Anterior cingulate cortex (tissue), 58 donors: ENCODE measurements at regions not wholly inside any gene's neighbourhood (a gene's known extent, or its start where the extent isn't known, plus 50 kb on each side); places are given as distances from the start of the nearest gene placed in this dataset.
A peak's percentile ranks its signal among the peaks of the same experiment; 100 is the strongest.

Experiments
- DNase-seq, 58 donors: peaks; one replicate each; lab custom pipeline; 2025; lab: John Stamatoyannopoulos, UW

DNA sequence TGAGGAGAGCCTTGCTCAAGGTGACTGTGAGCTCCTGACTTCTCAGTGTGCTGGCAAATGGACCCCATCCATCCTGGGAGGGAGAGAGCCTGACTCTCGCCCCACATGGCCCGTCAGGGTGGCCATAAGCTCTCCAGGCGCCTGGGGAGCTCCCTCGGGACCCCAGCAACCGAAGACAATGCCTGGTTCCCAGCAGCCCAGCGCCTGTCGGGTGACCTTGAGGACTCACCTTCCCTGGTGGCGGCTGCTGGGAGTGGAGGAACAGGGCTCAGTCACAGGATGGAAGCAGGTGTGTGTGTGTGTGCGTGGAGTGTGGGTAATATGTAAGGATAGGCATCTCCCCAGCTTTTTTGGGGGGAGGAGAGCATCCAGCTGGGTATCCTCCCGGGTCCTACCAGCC is 190.3 kb downstream of the MELK start:
- DNase-seq, result no peak

DNA sequence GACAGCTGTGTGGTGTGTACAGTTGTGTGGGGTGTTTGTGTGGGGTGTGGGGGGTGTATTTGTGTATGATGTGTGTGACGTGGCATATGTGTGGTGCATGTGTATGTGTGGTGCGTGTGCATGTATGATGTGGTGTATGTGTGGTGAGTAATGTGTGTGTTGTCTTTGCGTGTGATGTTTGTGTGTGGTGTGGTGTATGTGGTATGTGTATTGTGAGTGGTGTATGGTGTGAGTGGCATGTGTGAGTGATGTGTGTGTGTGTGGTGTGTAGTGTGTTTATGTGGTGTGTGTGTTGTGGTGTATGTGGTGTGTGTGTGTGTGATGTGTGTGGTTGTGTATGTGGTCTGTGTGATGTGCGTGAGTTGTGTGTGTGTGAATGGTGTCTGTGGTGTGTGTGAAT is 191.1 kb downstream of the MELK start:
- DNase-seq, result no peak

DNA sequence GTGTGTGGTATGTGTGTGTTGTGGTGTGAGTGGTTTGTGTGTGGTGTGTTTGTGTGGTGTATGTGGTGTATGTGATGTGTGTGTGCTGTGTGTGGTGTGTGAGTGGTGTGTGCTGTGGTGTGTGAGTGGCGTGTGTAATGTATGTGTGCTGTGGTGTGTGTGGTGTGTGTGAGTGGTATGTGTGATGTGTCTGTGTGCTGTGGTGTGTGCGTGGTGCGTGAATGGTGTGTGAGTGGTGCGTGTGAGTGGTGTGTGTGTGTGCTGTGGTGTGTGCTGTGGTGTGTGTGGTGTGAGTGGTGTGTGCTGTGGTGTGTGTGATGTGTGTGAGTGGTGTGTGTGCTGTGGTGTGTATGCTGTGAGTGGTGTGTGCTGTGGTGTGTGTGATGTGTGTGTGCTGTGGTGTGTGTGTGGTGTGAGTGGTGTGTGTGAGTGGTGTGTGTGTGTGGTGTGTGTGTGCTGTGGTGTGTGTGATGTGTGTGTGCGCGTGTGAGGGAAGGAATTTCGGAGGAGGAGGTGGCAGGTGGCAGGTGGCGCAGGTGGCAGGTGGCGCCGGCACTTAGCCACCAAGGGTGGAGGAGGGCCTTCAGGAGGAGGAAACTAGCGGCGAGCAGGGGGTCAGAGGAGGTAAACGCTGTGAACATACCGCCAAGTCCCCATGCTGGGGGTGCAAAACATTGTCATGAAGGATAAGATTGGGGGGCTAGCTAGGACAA is 191.8 kb downstream of the MELK start:
- no peak for DNase-seq

DNA sequence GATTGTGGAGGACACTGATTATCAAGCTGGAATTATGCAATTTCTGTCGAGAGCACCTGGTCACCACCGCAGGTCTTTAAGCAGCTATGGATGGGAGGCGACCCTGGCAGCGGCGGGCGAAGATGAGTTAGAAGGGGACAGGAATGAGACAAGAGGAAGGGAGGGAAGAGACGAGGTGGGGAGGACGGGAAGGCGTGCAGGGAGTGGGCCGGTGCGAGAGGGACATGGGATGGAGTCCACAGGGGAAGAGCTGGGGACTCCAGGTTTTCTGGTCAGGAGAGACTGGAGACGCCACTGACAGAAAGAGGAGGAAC is 192.3 kb downstream of the MELK start:
- DNase-seq, result no peak

DNA sequence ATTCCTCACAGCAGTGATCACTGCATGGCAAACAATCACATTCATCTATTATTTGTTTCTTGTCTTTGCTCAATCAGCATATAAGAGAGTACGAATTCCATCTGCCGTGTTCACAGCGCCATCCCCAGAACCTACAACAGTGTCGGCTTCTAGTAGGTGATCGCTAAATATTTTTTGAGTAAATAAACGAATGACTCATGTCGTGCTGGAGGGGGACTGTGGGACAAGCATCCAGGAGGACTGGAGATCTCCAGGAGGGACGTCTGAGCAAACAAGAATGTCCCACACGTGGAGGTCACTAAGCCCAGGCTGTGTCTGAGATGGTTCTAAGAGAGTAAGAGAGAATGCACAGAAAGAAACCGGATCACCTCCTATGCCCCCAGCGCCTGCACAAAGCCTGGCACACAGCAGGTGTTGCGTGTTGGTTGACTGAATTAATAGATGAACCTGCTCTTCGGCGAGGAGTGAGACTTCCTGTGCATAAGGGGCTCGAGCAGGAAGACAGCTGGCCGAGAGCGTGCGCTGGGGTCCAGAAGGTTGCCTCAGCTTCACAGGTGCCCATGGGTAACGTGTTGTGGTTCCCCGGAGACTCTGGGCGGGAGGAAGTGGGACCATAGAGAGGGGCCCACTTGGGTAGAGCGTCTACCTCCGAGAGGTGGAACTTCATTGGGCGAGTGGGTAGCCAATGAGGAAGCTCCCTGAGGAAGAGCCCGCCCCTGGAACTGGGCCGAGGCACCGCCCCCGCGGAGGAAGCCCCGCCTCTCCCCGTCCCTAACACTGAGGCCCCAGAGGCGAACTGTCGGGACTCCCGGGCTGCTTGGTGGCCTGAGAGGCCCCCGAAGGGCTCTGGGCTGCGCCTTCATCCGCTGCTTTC is 193.0 kb downstream of the MELK start:
- peak; percentile 19 to 93 (median 76) for DNase-seq

DNA sequence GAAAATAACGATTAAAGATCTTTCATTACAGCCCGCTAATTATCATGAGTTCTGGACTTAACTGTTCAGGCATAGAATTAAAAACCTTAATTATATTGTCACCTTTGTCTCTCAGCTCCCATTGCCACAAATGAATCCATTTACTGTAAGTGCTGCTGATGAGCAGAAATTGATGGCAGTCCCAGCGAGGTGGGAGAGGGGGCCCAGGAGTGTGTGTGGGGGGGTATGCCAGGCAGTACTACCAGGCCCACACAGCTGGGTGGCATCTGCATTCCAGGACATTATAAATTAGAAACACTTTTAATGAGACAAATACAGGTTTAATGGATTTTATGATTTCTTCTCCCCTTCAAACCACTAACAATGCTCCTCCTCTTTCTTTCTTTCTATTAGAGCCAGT is 196.0 kb downstream of the MELK start:
- DNase-seq, result no peak

DNA sequence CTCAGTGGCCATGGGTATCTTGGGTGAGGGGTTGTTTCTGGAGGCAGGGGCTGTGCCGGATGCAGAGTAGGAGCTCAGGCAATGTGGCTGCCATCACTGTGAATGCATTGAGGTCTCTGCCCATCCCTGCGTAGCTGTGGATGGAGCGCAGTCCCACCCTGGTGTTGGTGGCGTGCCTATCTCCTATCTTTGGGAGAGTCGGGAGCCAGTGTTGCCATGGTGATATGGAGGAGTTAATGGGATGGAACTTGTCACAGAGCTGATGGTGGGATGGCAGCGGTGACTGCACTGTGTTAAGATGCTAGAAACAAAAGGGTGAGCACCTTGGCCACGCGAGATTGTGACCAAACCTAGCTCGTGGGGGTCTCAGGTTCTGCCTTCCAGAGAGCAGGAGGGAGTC is 197.3 kb downstream of the MELK start:
- peak in 18 of 58 donors; percentile 2 to 22 (median 10) for DNase-seq

DNA sequence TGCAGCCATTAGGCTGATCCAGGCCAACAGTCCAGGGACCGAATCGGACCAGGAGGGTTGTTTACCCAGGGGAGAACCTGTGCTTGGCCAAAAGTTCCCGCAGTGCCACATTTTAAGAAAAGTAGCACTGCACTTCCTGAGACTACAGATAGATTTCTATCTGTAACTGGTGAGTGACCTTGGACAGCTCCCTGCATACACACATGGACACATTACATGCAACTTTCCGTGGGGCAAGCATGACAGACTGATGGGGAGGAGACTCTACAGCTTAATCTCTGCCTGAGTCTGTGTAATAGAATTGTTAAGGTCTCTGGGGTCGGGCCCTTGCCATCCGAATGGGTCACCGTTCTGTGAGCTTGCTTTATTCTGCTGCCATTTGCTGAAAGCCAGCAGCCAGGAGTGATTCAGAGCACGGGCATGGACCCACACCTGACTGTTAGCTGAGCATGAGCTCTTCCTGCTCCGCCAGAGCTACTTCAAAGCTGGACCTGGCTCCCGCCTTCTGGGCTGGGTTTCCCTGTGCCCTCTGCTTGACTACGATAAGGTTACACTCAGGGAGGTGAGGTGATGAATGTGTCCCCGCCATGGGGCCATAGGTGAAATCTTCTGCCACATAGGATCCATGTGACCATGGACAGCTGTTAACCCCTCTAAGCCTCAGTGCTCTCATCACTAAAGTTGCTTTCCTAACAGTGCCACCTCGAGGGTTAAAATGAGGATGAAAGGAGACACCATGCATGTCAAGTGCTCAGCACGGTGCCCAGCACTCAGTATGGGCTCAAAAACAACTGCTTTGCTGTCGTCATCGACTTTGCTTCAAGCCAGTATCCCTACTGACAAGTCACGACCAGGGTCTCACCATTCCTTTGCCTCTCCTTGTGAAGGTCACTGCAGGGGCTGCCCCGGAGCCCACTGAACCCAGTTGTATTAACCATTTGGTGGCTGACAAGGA is 200.0 kb downstream of the MELK start:
- DNase-seq, result no peak

DNA sequence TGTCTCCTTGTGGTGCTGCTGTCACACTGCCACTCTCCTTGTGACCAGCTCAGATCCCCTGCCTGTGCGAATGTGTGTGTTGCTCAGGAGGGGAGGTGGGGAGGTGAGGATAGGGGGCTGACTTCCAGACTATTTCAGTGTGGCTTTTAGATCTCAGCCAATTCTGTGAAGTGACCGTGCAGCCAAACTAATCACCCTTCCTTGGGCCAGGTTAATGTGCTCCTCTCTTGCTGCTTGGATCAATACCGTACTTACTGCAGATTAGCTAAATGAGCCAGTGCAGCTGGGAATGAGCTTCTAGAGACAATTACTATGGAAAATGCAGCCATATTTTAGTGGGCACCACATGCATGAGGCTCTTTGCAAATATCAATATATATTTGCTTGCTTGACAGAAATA is 206.0 kb downstream of the MELK start:
- DNase-seq, result no peak

DNA sequence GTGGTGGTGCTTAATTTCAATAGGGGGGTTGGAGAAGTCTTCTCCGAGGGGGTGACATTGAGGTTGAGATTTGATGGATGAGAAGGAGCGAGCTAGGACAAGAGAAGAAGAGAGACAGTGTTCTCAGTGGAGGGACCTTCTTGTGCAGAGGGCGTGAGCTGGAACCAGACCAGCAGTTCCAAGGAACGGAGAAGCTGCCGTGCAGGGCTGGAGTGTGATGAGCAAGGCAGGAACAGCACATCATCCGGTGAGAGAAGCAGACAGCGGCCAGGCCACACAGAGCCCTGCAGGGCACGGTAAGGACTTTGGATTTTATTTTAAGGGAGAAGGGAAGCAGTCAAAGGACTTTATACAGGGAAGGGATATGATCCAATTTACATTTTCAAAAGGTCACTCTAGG is 206.9 kb downstream of the MELK start:
- DNase-seq, result peak in 1 of 58 donors; percentile 12

DNA sequence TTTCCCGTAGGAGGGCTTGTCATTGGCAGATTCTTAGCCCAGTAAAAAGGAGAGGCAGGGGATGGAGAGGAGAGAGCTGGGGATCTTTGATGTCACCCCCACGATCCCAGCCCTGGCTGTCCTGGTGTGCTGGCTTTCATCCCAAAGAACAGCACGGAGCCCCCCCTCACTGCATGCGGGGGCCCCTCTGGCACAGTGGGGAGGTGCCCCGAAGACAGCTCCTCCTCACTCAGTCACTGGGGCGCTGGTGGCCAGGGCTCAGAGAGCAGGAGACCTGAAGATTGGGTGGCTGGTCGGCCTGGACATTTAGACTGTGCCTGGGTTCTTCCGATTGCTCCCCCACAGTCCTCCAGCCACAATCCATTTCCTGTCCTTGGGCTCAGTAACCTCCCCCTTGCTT is 207.5 kb downstream of the MELK start:
- peak in 5 of 58 donors; percentile 9 to 43 (median 24) for DNase-seq

DNA sequence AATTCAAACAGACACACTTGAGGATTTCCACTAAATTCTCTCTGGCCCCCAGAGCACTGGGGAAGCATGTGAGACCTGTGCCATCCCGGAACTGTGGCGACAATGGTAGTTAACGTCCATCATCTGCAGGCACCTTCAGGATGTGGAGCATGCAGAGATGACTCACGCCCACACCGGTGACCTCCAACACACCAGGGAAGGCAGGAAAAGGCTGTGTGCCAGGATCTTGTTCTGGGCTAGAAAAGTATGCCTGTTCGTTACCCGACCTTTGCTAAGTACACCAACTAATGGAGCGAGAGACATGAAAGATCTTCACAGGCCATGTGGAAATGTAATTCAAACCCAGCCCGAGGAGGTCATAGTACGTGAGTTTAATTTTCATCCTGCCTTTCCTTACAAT is 208.8 kb downstream of the MELK start:
- DNase-seq, result peak in 1 of 58 donors; percentile 2
